ENCODE measurements at regions not wholly inside any gene's neighbourhood (a gene's known extent, or its start where the extent isn't known, plus 50 kb on each side); places are given as distances from the start of the nearest gene placed in this dataset.
A peak's percentile ranks its signal among the peaks of the same experiment; 100 is the strongest.

DNA sequence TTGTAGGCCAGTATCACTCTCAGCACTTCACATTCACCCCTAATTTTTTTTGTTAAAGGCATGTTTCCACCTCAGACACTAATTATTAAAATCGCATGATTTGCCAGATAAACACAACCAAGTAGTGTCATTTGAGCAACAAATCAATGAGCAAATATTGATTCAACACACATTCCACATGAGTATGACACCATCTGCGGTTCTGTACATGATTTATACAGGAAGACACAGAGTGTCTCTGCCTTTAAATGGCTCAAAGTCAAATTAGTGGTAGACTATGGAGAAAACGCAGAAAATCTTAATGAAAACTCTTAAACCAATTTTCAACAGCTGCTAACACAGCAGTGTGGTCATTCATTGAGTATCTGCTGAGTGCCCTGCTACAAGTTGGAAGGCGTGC lies 300.2 kb downstream of the SOX4 start:
- no peak for DNase-seq

GRCh38 chr6:21895555-21895954 lies 302.0 kb downstream of the SOX4 start:
- DNase-seq = no peak

DNA sequence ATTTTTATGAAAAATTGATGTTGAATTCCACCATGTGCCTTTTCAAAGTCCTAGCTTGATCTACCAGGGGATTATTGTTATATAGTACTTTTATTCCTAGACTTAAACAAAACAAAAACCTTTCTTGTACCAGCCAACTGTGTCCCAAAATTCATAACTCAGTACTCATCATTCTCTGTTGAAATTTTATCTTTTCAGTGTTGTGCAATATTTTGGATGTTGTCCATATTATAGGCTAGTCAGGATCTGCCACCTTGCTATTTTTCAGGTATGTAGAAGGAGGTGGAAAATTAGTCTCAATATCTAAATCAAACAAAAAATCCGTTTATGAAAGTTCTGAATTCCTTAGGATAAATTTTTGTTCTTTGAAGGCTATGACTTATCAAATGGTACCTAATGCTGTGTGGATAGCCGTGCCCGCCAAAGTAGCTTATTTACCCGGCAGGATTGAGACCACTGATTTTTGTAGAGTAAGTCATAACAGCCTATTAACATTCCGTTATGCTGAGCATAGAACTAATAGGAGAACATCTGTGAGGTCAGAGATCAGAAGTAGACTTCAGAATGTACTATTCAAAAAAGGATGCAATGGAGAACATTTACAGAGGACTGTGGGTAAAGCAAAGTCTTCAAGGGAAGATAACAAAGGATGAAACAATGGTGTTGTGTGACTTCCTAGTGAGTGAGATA lies 304.7 kb downstream of the SOX4 start:
- no peak for DNase-seq

- DNase-seq = no peak
Measured at GRCh38 chr6:21899708-21900107, 306.2 kb downstream of the SOX4 start.

DNA sequence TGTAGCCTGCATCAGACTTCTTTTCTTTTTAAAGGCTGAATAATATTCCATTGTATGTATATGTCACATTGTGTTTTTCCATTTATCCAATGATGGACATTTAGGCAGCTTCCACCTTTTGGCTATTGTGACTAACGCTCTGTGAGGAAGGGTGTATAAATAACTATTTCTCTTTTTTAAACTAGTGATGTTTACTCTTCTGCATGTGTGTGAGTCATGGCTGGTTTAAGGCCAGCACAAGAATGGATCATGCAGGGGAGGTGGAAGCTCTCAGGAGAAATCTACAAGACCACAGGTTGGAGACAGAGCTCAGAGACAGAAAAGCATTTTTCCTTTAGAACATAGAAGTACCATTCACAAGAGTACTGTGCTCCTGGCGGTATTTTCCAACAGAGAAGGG lies 307.2 kb downstream of the SOX4 start:
- no peak for DNase-seq

DNA sequence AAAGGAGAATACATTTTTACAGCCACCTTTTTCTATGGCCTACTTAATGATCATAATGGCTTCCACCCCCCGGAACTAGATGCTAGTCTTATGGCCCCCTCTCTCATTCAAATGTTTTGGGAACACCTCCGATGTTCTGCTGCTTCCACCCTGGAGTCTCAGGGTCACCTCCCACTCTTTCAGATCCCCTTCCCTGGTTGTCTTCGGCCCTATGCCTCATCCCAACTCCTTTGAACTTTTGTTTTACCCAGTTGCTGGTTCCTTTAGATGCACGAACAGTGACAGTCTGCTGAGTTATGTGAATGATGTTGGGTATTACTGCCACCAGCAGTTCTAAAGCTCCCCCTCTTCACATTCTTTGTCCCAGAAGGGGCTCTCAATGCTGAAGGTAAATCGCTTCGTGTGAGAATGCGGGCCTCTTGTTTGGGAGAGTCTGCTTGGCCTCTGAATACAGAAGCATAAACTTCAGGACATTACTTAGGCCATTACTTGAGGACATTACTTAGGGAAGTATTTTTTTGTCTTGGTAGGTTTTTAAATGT lies 309.1 kb downstream of the SOX4 start:
- DNase-seq = no peak

- DNase-seq = no peak
Measured at GRCh38 chr6:21905531-21905930, 312.0 kb downstream of the SOX4 start.

- no peak for DNase-seq
Measured at GRCh38 chr6:21906826-21907225, 313.3 kb downstream of the SOX4 start.

DNA sequence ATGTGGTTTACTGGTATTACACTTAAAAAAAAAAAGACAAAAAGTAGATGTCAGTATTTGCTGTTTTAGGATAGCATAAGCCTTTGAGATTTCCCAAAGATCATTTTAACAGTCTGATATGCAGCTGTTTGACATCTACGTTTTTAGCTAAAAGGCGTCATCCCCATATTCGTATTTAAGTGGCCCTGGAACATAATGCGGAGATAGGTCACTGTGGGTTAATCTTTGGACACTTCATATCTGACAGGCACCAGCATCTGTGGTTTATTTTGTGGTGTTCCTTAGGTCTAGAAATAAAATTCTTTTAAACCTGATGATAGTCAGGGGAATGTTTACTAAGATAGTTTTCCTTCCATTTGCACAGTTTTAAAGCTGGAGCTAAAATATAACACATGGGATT lies 313.7 kb downstream of the SOX4 start:
- peak; percentile 53 for DNase-seq

GRCh38 chr6:21908161-21908848 lies 314.8 kb downstream of the SOX4 start:
- DNase-seq = no peak

- DNase-seq = no peak
Measured at GRCh38 chr6:21909321-21909720, 315.8 kb downstream of the SOX4 start.

DNA sequence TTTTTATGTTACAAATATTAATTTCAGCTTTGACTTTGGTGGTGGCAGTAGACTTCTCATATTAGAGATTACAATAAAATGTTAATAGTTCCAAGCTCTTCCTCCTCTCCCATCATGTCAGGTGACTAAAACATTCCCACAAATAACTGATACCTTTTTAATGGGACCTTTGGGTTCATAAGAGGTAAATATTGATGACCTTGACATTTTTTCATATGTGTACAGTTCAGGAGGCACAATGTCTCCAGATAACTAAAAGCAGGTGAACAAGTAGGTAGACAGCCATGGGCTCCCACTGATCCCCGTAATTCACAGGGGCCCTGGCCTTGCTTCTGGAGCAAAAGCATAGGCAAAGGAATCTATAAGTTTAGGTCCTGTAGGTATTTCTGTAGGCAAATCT lies 317.7 kb downstream of the SOX4 start:
- DNase-seq = no peak

- no peak for DNase-seq
Measured at GRCh38 chr6:21912151-21912832, 318.7 kb downstream of the SOX4 start.

GRCh38 chr6:21914121-21914973 lies 320.8 kb downstream of the SOX4 start:
- DNase-seq = peak; percentile 91

- DNase-seq = peak; percentile 31
Measured at GRCh38 chr6:21915707-21916260, 322.2 kb downstream of the SOX4 start.

- no peak for DNase-seq
Measured at GRCh38 chr6:21918041-21918440, 324.5 kb downstream of the SOX4 start.

GRCh38 chr6:21918666-21919065 lies 325.1 kb downstream of the SOX4 start:
- no peak for DNase-seq

GRCh38 chr6:21922086-21922485 lies 328.5 kb downstream of the SOX4 start:
- no peak for DNase-seq

DNA sequence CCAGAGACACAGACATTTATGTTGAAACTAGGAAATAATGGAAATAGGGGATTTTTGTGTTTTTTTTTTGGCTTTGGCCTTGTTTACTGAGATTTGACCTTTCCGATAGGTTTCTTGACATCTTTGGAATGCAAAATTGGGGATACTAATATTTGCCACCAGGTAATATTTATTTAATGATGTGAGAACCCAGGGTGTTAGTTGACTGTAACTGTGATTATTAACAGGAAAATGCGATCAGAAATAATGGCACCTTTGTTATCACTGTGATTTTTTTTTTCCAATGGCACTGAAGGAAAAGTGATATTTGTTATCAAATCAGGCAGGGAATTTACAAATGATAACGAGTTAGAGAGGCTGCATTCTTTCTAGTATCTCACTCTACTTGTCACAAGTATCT lies 330.5 kb downstream of the SOX4 start:
- no peak for DNase-seq

- DNase-seq = no peak
Measured at GRCh38 chr6:21928827-21929226, 335.3 kb downstream of the SOX4 start.

DNA sequence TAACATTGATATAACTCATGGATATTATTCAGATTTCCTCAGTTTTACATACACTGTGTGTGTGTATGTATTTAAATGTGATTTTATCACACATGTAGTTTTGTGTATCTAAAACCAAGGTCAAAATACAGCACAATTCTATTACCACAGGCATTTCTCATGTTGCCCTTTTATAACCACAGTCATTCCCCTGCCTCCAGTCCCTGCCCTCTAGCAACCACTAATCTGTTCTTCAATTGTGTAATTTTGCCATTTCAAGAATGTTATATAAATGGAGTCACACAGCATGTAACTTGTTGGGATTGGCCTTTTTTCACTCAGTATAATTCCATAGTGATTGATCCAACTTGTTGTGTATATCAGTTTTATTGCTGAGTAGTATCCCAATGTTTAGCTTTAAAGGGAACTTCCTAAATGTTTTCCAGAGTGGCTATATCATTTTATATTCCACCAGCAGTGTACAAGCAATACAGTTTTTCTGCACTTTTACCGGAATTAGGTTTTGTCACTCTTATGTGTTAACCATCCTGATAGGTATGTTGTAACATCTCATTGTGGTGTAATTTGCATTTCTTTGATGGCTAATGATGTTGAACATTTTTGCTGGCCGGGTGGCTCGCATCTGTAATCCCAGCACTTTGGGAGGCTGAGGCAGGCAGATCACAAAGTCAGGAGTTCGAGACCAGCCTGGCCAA lies 338.2 kb downstream of the SOX4 start:
- no peak for DNase-seq

DNA sequence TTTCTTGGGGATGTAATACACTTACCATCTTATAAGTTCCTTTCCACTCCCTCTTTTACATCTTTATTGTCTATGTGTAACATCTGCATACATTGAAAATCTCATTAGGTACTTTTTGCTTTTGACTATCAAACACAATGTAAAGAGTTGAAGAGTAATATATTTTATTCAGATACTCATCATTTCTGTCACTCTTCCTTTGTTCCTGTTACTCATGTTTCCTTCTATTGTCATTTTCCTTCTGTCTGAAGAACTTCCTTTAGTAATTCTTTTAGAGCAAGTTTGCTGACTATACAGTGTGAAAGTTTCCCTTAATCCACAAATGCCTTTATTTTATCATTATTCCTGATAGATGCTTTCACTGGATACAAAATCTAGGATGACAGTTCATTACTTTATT lies 339.8 kb downstream of the SOX4 start:
- no peak for DNase-seq
